ENCODE measurements at regions not wholly inside any gene's neighbourhood (a gene's known extent, or its start where the extent isn't known, plus 50 kb on each side); places are given as distances from the start of the nearest gene placed in this dataset.

- H3K79me2 ChIP-seq (ENCODE audit: insufficient read depth, low read length), result no peaks in the 10 kb centered on the region
- H4K20me1 ChIP-seq (ENCODE audit: insufficient read depth, low read length), result no peaks in the 10 kb centered on the region
- H2AFZ ChIP-seq (ENCODE audit: low read length), result no peak overlapping the region
- CTCF ChIA-PET (ENCODE audit: low intra/inter-chr PET ratio, low total read pairs), result no interaction called here
- H3K4me2 ChIP-seq (ENCODE audit: low read depth, low read length), result no peak overlapping the region
- in situ Hi-C loops (cut with HindIII; ENCODE audit: extremely low pct_ligation_motif_present, low pct_unique_long_range_greater_than_20kb), result no loop called here
- H3K4me1 ChIP-seq (ENCODE audit: insufficient read depth, low read length), result no peaks in the 10 kb centered on the region
- no peaks in the 10 kb centered on the region for H3K27me3 ChIP-seq (ENCODE audit: control insufficient read depth in 1 of 2, insufficient read depth in 2 of 2, low read length in 2 of 2)
- intact Hi-C loops (cut with micrococcal nuclease; ENCODE audit: unreplicated experiment), result no loop called here
- no peaks in the 10 kb centered on the region for H3K36me3 ChIP-seq (replicated peaks in 1 of 2; ENCODE audit: control insufficient read depth in 1 of 2, insufficient read depth in 2 of 2, low read length in 2 of 2)
- FAIRE-seq (no peak), ATAC-seq (no peak), DNase-seq (ENCODE audit: low spot score) (no peak)
- H3K4me3 ChIP-seq (replicated peaks in 1 of 3; ENCODE audit: insufficient read depth in 1 of 3, low read depth in 2 of 3, low read length in 3 of 3), result no peak overlapping the region
- no TSS peak for BruUV-seq (replicated peaks)
- no peak overlapping the region for H3K27ac ChIP-seq (ENCODE audit: extremely low read length, insufficient read depth, low read length)
- POLR2A ChIA-PET, result no interaction called here
- H3K9me3 ChIP-seq (ENCODE audit: low read length), result peaks cover 49% of the 10 kb centered on the region
- no peak overlapping the region for H3K9ac ChIP-seq (ENCODE audit: insufficient read depth, low read depth, low read length)
- TF ChIP-seq SMARCC2 (IDR thresholded peaks at IDR 0.05) (no peak), GABPB1 (CRISPR knock-in tag; IDR thresholded peaks at IDR 0.05) (no peak), ZBTB43 (CRISPR knock-in tag; conservative IDR thresholded peaks at IDR 0.05) (no peak), ZNF253 (CRISPR knock-in tag; IDR thresholded peaks at IDR 0.05; ENCODE audit: borderline replicate concordance) (no peak), ZBTB21 (CRISPR knock-in tag; IDR thresholded peaks at IDR 0.05) (no peak), HOXA3 (CRISPR knock-in tag; IDR thresholded peaks at IDR 0.05) (no peak), ARNTL (CRISPR knock-in tag; IDR thresholded peaks at IDR 0.05) (no peak), TGIF2 (CRISPR knock-in tag; IDR thresholded peaks at IDR 0.05) (no peak), KLF16 (CRISPR knock-in tag; IDR thresholded peaks at IDR 0.05) (no peak), MATR3 (CRISPR knock-in tag; IDR thresholded peaks at IDR 0.05) (no peak)
- TF ChIP-seq, protein P1, sequence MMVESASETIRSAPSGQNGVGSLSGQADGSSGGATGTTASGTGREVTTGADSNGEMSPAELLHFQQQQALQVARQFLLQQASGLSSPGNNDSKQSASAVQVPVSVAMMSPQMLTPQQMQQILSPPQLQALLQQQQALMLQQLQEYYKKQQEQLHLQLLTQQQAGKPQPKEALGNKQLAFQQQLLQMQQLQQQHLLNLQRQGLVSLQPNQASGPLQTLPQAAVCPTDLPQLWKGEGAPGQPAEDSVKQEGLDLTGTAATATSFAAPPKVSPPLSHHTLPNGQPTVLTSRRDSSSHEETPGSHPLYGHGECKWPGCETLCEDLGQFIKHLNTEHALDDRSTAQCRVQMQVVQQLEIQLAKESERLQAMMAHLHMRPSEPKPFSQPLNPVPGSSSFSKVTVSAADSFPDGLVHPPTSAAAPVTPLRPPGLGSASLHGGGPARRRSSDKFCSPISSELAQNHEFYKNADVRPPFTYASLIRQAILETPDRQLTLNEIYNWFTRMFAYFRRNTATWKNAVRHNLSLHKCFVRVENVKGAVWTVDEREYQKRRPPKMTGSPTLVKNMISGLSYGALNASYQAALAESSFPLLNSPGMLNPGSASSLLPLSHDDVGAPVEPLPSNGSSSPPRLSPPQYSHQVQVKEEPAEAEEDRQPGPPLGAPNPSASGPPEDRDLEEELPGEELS (CRISPR knock-in tag; IDR thresholded peaks at IDR 0.05), result no peak
- TF ChIP-seq, protein P2, sequence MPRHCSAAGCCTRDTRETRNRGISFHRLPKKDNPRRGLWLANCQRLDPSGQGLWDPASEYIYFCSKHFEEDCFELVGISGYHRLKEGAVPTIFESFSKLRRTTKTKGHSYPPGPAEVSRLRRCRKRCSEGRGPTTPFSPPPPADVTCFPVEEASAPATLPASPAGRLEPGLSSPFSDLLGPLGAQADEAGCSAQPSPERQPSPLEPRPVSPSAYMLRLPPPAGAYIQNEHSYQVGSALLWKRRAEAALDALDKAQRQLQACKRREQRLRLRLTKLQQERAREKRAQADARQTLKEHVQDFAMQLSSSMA (CRISPR knock-in tag; IDR thresholded peaks at IDR 0.05), result no peak
- TF ChIP-seq, protein P3, sequence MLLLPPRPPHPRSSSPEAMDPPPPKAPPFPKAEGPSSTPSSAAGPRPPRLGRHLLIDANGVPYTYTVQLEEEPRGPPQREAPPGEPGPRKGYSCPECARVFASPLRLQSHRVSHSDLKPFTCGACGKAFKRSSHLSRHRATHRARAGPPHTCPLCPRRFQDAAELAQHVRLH (CRISPR knock-in tag; IDR thresholded peaks at IDR 0.05; ENCODE audit: borderline replicate concordance, low read depth), result no peak
- TF ChIP-seq, protein P4, sequence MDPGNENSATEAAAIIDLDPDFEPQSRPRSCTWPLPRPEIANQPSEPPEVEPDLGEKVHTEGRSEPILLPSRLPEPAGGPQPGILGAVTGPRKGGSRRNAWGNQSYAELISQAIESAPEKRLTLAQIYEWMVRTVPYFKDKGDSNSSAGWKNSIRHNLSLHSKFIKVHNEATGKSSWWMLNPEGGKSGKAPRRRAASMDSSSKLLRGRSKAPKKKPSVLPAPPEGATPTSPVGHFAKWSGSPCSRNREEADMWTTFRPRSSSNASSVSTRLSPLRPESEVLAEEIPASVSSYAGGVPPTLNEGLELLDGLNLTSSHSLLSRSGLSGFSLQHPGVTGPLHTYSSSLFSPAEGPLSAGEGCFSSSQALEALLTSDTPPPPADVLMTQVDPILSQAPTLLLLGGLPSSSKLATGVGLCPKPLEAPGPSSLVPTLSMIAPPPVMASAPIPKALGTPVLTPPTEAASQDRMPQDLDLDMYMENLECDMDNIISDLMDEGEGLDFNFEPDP (CRISPR knock-in tag; conservative IDR thresholded peaks at IDR 0.05), result no peak
- TF ChIP-seq, protein P5, sequence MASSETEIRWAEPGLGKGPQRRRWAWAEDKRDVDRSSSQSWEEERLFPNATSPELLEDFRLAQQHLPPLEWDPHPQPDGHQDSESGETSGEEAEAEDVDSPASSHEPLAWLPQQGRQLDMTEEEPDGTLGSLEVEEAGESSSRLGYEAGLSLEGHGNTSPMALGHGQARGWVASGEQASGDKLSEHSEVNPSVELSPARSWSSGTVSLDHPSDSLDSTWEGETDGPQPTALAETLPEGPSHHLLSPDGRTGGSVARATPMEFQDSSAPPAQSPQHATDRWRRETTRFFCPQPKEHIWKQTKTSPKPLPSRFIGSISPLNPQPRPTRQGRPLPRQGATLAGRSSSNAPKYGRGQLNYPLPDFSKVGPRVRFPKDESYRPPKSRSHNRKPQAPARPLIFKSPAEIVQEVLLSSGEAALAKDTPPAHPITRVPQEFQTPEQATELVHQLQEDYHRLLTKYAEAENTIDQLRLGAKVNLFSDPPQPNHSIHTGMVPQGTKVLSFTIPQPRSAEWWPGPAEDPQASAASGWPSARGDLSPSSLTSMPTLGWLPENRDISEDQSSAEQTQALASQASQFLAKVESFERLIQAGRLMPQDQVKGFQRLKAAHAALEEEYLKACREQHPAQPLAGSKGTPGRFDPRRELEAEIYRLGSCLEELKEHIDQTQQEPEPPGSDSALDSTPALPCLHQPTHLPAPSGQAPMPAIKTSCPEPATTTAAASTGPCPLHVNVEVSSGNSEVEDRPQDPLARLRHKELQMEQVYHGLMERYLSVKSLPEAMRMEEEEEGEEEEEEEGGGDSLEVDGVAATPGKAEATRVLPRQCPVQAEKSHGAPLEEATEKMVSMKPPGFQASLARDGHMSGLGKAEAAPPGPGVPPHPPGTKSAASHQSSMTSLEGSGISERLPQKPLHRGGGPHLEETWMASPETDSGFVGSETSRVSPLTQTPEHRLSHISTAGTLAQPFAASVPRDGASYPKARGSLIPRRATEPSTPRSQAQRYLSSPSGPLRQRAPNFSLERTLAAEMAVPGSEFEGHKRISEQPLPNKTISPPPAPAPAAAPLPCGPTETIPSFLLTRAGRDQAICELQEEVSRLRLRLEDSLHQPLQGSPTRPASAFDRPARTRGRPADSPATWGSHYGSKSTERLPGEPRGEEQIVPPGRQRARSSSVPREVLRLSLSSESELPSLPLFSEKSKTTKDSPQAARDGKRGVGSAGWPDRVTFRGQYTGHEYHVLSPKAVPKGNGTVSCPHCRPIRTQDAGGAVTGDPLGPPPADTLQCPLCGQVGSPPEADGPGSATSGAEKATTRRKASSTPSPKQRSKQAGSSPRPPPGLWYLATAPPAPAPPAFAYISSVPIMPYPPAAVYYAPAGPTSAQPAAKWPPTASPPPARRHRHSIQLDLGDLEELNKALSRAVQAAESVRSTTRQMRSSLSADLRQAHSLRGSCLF (CRISPR knock-in tag; IDR thresholded peaks at IDR 0.05; ENCODE audit: borderline replicate concordance), result no peak
Observed at GRCh38 chr11:104573441-104573990, 324.7 kb downstream of the CASP12 start.
